C4-2B (cell line): ENCODE measurements at regions not wholly inside any gene's neighbourhood (a gene's known extent, or its start where the extent isn't known, plus 50 kb on each side); places are given as distances from the start of the nearest gene placed in this dataset.

Source experiments
- H3K27ac ChIP-seq: fragments of 450-650 bp; 2 replicates; pipeline ENCODE4 v1.5.1; 2017
- CTCF ChIP-seq: fragments of 450-650 bp; conservative IDR thresholded peaks from 2 replicates; pipeline ENCODE4 v1.5.1; 2017; ENCODE audit warnings: mild to moderate bottlenecking
- ZFX ChIP-seq: fragments of 450-650 bp; IDR thresholded peaks from 2 replicates; pipeline ENCODE4 v1.6.1; 2017

DNA sequence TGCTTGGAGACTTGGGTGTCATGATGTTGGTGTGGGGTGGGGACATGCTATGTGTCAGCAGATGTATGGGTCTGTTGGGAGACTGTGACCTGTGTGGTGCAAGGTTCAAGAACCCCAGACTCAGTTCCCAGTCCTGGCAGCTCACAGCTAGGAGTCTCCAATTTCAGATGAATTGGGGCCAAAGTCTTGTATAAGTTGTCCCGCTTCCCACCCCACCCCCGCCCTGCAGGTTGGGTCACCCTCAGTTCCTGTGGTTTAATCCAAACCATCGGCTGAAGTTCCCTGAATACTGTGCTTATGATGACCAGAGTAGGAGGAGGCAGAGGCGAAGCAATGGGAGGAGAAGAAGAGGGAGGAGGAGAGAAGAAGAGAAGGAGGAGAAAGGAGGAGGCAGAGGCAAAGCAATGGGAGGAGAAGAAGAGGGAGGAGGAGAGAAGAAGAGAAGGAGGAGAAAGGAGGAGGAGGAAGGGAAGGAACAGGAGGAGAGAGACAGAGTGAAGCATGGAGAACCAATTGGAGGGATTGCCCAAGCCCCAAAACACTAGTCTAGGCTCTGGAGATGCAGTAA lies 112.6 kb downstream of the EFNB1 start:
- TF ChIP-seq CTCF = no peak
- TF ChIP-seq ZFX = no peak
- 0 out of 2 replicates have a peak overlapping the region, but pooled peaks have one; percentile 3 for H3K27ac ChIP-seq

DNA sequence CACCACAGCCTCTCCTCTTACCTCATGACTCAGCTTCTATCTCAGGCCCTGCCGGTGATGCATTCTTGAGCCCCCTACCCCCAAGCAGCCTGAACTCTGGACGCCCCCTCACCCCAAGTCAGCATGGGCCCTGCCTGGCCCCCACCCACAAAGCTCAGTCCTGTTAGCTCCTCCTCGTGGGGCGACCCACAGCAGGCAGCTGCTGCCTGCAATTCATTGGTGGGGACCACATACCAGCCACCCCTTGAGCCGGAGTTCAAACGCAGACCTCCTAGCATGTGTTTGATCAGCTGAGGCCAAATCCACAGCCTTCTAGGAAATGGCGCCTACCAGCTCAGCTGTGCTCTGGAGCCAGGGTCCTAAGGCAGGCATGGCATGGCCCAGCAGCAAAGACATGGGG lies 111.8 kb downstream of the EFNB1 start:
- no peak overlapping the region for H3K27ac ChIP-seq
- TF ChIP-seq ZFX (no peak), CTCF (no peak)

GRCh38 chrX:68939868-68940267 lies 111.0 kb downstream of the EFNB1 start:
- no peak for TF ChIP-seq CTCF
- no peak for TF ChIP-seq ZFX
- no peak overlapping the region for H3K27ac ChIP-seq

GRCh38 chrX:68938244-68939004 lies 109.6 kb downstream of the EFNB1 start:
- no peak overlapping the region for H3K27ac ChIP-seq
- TF ChIP-seq CTCF (no peak), ZFX (no peak)

- TF ChIP-seq CTCF (no peak), ZFX (no peak)
- H3K27ac ChIP-seq = no peak overlapping the region
Measured at GRCh38 chrX:68937581-68937980, 108.8 kb downstream of the EFNB1 start.

- H3K27ac ChIP-seq = no peak overlapping the region
- no peak for TF ChIP-seq CTCF
- no peak for TF ChIP-seq ZFX
Measured at GRCh38 chrX:68936608-68937007, 107.8 kb downstream of the EFNB1 start.

- no peak overlapping the region for H3K27ac ChIP-seq
Measured at GRCh38 chrX:68936126-68936525, 107.3 kb downstream of the EFNB1 start.

More at GRCh38 chrX:68936126-68936525, 107.3 kb downstream of the EFNB1 start:
- no peak for TF ChIP-seq CTCF
- no peak for TF ChIP-seq ZFX
